ENCODE measurements at regions not wholly inside any gene's neighbourhood (a gene's known extent, or its start where the extent isn't known, plus 50 kb on each side); places are given as distances from the start of the nearest gene placed in this dataset.

DNA sequence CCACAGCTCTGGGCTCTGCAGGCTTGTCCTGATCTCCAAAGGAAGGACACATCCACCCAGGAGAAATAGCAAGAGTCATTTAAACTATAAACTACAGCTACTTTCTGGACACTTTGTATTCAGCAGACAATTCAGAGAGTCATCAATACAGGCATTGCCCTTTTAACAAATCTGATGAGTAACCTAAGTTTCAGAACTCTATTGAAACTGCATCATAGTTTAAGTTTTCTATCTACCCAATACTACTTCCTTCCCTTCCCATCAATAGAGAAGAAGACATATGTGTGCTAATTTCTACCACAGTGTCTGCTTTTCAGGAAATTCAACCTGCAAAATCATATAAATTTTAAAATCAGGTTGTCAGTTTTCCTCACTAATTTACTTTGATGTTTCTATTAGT is 736.5 kb downstream of the IGSF11 start:
- no peaks in the 10 kb centered on the region for H3K36me3 Mint-ChIP-seq (ENCODE audit: insufficient read depth, unreplicated experiment)
- Histone ChIP-seq H3K4me1 (no peaks in the 10 kb centered on the region), H3K4me3 (ENCODE audit: low read depth, low read length) (no peak overlapping the region), H3K36me3 (ENCODE audit: control insufficient read depth, insufficient read depth, low read length) (no peaks in the 10 kb centered on the region), H3K27me3 (replicated peaks; ENCODE audit: control insufficient read depth, insufficient read depth, low read length) (no peaks in the 10 kb centered on the region), H3K9me3 (no peaks in the 10 kb centered on the region)
- intact Hi-C loops (cut with micrococcal nuclease; ENCODE audit: unreplicated experiment), result no loop called here
- no peaks in the 10 kb centered on the region for H3K4me1 Mint-ChIP-seq (ENCODE audit: low read depth, unreplicated experiment)
- TF ChIP-seq, protein P1, sequence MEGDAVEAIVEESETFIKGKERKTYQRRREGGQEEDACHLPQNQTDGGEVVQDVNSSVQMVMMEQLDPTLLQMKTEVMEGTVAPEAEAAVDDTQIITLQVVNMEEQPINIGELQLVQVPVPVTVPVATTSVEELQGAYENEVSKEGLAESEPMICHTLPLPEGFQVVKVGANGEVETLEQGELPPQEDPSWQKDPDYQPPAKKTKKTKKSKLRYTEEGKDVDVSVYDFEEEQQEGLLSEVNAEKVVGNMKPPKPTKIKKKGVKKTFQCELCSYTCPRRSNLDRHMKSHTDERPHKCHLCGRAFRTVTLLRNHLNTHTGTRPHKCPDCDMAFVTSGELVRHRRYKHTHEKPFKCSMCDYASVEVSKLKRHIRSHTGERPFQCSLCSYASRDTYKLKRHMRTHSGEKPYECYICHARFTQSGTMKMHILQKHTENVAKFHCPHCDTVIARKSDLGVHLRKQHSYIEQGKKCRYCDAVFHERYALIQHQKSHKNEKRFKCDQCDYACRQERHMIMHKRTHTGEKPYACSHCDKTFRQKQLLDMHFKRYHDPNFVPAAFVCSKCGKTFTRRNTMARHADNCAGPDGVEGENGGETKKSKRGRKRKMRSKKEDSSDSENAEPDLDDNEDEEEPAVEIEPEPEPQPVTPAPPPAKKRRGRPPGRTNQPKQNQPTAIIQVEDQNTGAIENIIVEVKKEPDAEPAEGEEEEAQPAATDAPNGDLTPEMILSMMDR (IDR thresholded peaks at IDR 0.05; ENCODE audit: insufficient read depth in 1 of 2, low read depth in 1 of 2, low read length in 1 of 2, severe bottlenecking in 1 of 2, unreplicated experiment in 1 of 2), result no peak
- CTCF ChIA-PET, result no interaction called here
- no peak overlapping the region for H3K27ac Mint-ChIP-seq (ENCODE audit: unreplicated experiment)
- peaks cover 6% of the 10 kb centered on the region for H3K9me3 Mint-ChIP-seq (ENCODE audit: unreplicated experiment)
- DNase-seq, result no peak
- no peak overlapping the region for H3K4me3 Mint-ChIP-seq (ENCODE audit: unreplicated experiment)
- H3K27me3 Mint-ChIP-seq (ENCODE audit: insufficient read depth, unreplicated experiment), result no peaks in the 10 kb centered on the region
- no TSS peak for BruUV-seq (replicated peaks)
- POLR2A ChIA-PET, result no interaction called here

DNA sequence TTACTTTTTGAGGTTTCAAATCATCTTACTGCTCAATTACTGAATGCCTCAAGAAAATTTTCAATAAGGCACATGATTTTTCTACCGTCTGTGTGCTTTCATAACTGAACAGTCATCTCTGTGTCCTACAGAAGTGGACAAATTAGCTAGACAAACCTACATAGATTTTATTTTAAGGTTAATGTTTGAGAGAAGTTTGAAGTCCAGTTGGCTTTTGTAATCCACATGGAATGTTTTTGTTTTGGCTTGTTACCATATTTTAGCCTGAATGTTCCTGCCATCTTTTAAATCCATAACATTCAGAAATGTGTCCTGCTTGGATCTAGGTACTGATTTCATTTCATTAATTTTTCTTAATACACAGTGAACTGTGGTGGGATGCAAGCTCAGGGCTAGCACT is 730.1 kb downstream of the IGSF11 start:
- Mint-ChIP-seq H3K4me3 (ENCODE audit: unreplicated experiment) (no peak overlapping the region), H3K27ac (ENCODE audit: unreplicated experiment) (no peak overlapping the region), H3K27me3 (ENCODE audit: insufficient read depth, unreplicated experiment) (no peaks in the 10 kb centered on the region), H3K36me3 (ENCODE audit: insufficient read depth, unreplicated experiment) (no peaks in the 10 kb centered on the region), H3K9me3 (ENCODE audit: unreplicated experiment) (peaks cover 6% of the 10 kb centered on the region), H3K4me1 (ENCODE audit: low read depth, unreplicated experiment) (no peaks in the 10 kb centered on the region)
- CTCF ChIA-PET, result no interaction called here
- H3K36me3 ChIP-seq (ENCODE audit: control insufficient read depth, insufficient read depth, low read length), result no peaks in the 10 kb centered on the region
- POLR2A ChIA-PET, result no interaction called here
- no peak for DNase-seq
- H3K9me3 ChIP-seq, result no peaks in the 10 kb centered on the region
- H3K27me3 ChIP-seq (replicated peaks; ENCODE audit: control insufficient read depth, insufficient read depth, low read length), result no peaks in the 10 kb centered on the region
- H3K4me1 ChIP-seq, result no peaks in the 10 kb centered on the region
- BruUV-seq (replicated peaks), result no TSS peak
- no peak overlapping the region for H3K4me3 ChIP-seq (ENCODE audit: low read depth, low read length)
- intact Hi-C loops (cut with micrococcal nuclease; ENCODE audit: unreplicated experiment), result no loop called here
- TF ChIP-seq, protein P1 (IDR thresholded peaks at IDR 0.05; ENCODE audit: insufficient read depth in 1 of 2, low read depth in 1 of 2, low read length in 1 of 2, severe bottlenecking in 1 of 2, unreplicated experiment in 1 of 2), result no peak

DNA sequence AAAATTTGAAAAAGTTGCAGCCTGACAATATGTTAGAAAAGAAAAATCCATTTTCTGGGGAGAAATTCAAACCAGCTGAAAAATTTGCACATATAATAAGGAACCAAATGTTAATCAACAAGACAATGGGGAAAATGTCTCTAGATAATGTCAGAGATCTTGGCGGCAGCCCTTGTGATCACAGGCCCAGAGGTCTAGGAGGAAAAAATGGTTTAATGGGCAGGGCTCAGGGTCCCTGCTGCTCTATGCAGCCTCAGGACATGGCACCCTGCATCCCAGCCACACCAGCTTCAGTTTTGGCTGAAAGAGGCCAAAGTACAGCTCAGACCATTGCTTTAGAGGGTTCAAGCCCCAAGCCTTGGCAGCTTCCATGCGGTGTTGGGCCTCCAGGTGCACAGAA is 701.9 kb downstream of the IGSF11 start:
- TF ChIP-seq, protein P1 (IDR thresholded peaks at IDR 0.05; ENCODE audit: insufficient read depth in 1 of 2, low read depth in 1 of 2, low read length in 1 of 2, severe bottlenecking in 1 of 2, unreplicated experiment in 1 of 2), result no peak
- ChIA-PET POLR2A (no interaction called here), CTCF (no interaction called here)
- Histone ChIP-seq H3K4me3 (ENCODE audit: low read depth, low read length) (no peak overlapping the region), H3K9me3 (no peaks in the 10 kb centered on the region; the same call in 1 of the 2 replicates), H3K36me3 (ENCODE audit: control insufficient read depth, insufficient read depth, low read length) (no peaks in the 10 kb centered on the region), H3K27me3 (replicated peaks; ENCODE audit: control insufficient read depth, insufficient read depth, low read length) (no peaks in the 10 kb centered on the region), H3K4me1 (no peaks in the 10 kb centered on the region)
- intact Hi-C loops (cut with micrococcal nuclease; ENCODE audit: unreplicated experiment), result no loop called here
- H3K27me3 Mint-ChIP-seq (ENCODE audit: insufficient read depth, unreplicated experiment), result no peaks in the 10 kb centered on the region
- DNase-seq, result no peak
- no TSS peak for BruUV-seq (replicated peaks)
- H3K4me3 Mint-ChIP-seq (ENCODE audit: unreplicated experiment), result no peak overlapping the region
- H3K36me3 Mint-ChIP-seq (ENCODE audit: insufficient read depth, unreplicated experiment), result peaks cover 4% of the 10 kb centered on the region
- H3K9me3 Mint-ChIP-seq (ENCODE audit: unreplicated experiment), result peaks cover 24% of the 10 kb centered on the region
- no peak overlapping the region for H3K27ac Mint-ChIP-seq (ENCODE audit: unreplicated experiment)
- H3K4me1 Mint-ChIP-seq (ENCODE audit: low read depth, unreplicated experiment), result no peaks in the 10 kb centered on the region
